HCT116 (cell line): ENCODE measurements at regions not wholly inside any gene's neighbourhood (a gene's known extent, or its start where the extent isn't known, plus 50 kb on each side); places are given as distances from the start of the nearest gene placed in this dataset.

Experiments
- POLR2AphosphoS5 ChIP-seq: IDR thresholded peaks from 2 replicates; pipeline ENCODE4 v1.6.1; 2011; ENCODE audit warnings: mild to moderate bottlenecking, low read depth, low read length, moderate library complexity
- SP1 ChIP-seq: IDR thresholded peaks from 2 replicates; pipeline ENCODE4 v1.6.1; 2012; ENCODE audit warnings: low read depth
- ZFX ChIP-seq: fragments of 450-650 bp; IDR thresholded peaks from 2 replicates; pipeline ENCODE4 v1.6.1; 2017
- ZNF274 ChIP-seq: fragments of 200-500 bp; sonication (Bioruptor generic); IDR thresholded peaks from 2 replicates; pipeline ENCODE4 v1.6.1; 2014; ENCODE audit warnings: mild to moderate bottlenecking, low read depth, low read length, inconsistent platforms
- TF ChIP-seq, protein P1 (sequence below), 3 experiments: fragments of 200-600 bp in 1 of 3; sonication (generic) in 1 of 3; IDR thresholded peaks in 2 of 3; conservative IDR thresholded peaks in 1 of 3; 2 replicates each; pipeline ENCODE4 v1.5.1; 2012 to 2017; ENCODE audit warnings: low read depth in 2 of 3, low read length in 2 of 3, antibody characterized with exemption in 1 of 3, borderline replicate concordance in 1 of 3, control low read depth in 1 of 3, mild to moderate bottlenecking in 1 of 3, mixed read lengths in 1 of 3, mixed run types in 1 of 3, moderate library complexity in 1 of 3; ENCODE audit not compliant: insufficient read depth in 1 of 3

DNA sequence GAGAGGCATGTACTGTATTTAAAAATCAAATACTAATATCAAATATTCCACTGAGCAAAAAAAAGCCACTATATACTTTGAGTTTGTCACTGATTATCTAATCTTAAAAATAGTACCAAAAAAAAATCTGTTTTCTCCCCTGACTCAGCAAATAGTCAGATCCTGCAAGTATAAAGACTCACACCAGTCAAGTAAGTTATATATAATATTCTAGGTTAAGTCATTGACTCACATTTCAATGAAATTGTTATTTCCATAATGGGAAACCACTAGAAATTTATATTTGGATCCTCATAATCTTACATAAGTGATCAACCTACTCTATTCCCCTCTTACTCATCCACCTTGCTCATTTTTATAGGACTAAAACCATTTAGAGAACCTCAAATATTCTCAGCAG lies 447.2 kb upstream of the MEF2C start:
- TF ChIP-seq, protein P1, sequence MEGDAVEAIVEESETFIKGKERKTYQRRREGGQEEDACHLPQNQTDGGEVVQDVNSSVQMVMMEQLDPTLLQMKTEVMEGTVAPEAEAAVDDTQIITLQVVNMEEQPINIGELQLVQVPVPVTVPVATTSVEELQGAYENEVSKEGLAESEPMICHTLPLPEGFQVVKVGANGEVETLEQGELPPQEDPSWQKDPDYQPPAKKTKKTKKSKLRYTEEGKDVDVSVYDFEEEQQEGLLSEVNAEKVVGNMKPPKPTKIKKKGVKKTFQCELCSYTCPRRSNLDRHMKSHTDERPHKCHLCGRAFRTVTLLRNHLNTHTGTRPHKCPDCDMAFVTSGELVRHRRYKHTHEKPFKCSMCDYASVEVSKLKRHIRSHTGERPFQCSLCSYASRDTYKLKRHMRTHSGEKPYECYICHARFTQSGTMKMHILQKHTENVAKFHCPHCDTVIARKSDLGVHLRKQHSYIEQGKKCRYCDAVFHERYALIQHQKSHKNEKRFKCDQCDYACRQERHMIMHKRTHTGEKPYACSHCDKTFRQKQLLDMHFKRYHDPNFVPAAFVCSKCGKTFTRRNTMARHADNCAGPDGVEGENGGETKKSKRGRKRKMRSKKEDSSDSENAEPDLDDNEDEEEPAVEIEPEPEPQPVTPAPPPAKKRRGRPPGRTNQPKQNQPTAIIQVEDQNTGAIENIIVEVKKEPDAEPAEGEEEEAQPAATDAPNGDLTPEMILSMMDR (IDR thresholded peaks at IDR 0.05 in 2 of 3, conservative IDR thresholded peaks at IDR 0.05 in 1 of 3; ENCODE audit: borderline replicate concordance in 1 of 3, insufficient read depth in 1 of 3, low read depth in 2 of 3, low read length in 2 of 3): no peak
- TF ChIP-seq ZFX (no peak), POLR2AphosphoS5 (no peak), SP1 (no peak), ZNF274 (no peak)
